ENCODE measurements at regions not wholly inside any gene's neighbourhood (a gene's known extent, or its start where the extent isn't known, plus 50 kb on each side); places are given as distances from the start of the nearest gene placed in this dataset.

DNA sequence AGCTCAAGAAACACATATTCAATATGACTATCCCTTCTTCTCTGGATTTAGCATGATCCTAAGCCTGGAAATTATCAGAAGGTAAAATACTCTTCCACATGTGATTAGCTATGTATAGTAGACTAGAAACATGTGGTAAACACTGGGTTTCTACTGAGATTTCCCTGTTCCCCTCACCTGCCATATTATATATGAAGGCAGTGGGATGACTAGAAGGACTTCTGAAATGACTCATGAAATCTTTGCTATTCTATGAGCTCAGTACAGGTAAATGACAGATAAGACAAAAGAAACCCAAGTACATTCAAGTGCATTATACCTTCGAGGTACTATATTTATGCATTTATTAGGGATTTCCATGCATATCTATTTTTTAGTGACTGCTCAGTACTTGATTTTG is 152.9 kb downstream of the DNAJB9 start:
- TF ChIP-seq, protein P1, sequence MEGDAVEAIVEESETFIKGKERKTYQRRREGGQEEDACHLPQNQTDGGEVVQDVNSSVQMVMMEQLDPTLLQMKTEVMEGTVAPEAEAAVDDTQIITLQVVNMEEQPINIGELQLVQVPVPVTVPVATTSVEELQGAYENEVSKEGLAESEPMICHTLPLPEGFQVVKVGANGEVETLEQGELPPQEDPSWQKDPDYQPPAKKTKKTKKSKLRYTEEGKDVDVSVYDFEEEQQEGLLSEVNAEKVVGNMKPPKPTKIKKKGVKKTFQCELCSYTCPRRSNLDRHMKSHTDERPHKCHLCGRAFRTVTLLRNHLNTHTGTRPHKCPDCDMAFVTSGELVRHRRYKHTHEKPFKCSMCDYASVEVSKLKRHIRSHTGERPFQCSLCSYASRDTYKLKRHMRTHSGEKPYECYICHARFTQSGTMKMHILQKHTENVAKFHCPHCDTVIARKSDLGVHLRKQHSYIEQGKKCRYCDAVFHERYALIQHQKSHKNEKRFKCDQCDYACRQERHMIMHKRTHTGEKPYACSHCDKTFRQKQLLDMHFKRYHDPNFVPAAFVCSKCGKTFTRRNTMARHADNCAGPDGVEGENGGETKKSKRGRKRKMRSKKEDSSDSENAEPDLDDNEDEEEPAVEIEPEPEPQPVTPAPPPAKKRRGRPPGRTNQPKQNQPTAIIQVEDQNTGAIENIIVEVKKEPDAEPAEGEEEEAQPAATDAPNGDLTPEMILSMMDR (IDR thresholded peaks at IDR 0.05; ENCODE audit: low read depth, low read length, missing input control) = no peak
- TF ChIP-seq SP1 (IDR thresholded peaks at IDR 0.05) = no peak
- no peak for TF ChIP-seq RAD21 (IDR thresholded peaks at IDR 0.05)

All from liver (tissue), 3 donors.